ENCODE measurements at regions not wholly inside any gene's neighbourhood (a gene's known extent, or its start where the extent isn't known, plus 50 kb on each side); places are given as distances from the start of the nearest gene placed in this dataset.

- TF ChIP-seq ZFX (IDR thresholded peaks at IDR 0.05; ENCODE audit: borderline replicate concordance) (no peak), CTCF (IDR thresholded peaks at IDR 0.05) (no peak)
- no peak overlapping the region for H3K27ac ChIP-seq
These were observed 114.9 kb upstream of the BTN3A2 start for GRCh38 chr6:26249957-26250697.

GRCh38 chr6:26250698-26251044 lies 114.3 kb upstream of the BTN3A2 start:
- no peak for TF ChIP-seq CTCF (IDR thresholded peaks at IDR 0.05)
- TF ChIP-seq ZFX (IDR thresholded peaks at IDR 0.05; ENCODE audit: borderline replicate concordance): no peak
- no peak overlapping the region for H3K27ac ChIP-seq

GRCh38 chr6:26251354-26252076 lies 113.5 kb upstream of the BTN3A2 start:
- no peak overlapping the region for H3K27ac ChIP-seq
- TF ChIP-seq ZFX (IDR thresholded peaks at IDR 0.05; ENCODE audit: borderline replicate concordance) (no peak), CTCF (IDR thresholded peaks at IDR 0.05) (no peak)

- TF ChIP-seq ZFX (IDR thresholded peaks at IDR 0.05; ENCODE audit: borderline replicate concordance): no peak
- no peak for TF ChIP-seq CTCF (IDR thresholded peaks at IDR 0.05)
- H3K27ac ChIP-seq: no peak overlapping the region
These were observed 112.9 kb upstream of the BTN3A2 start for GRCh38 chr6:26252077-26252472.

GRCh38 chr6:26254724-26255123 lies 110.3 kb upstream of the BTN3A2 start:
- peak overlapping the region; percentile 85 for H3K27ac ChIP-seq
- TF ChIP-seq ZFX (IDR thresholded peaks at IDR 0.05; ENCODE audit: borderline replicate concordance) (no peak), CTCF (IDR thresholded peaks at IDR 0.05) (no peak)

GRCh38 chr6:26257272-26257671 lies 107.7 kb upstream of the BTN3A2 start:
- no peak for TF ChIP-seq CTCF (IDR thresholded peaks at IDR 0.05)
- TF ChIP-seq ZFX (IDR thresholded peaks at IDR 0.05; ENCODE audit: borderline replicate concordance): no peak
- peak overlapping the region; percentile 85 for H3K27ac ChIP-seq

Data from 22Rv1 (cell line).